ENCODE measurements at regions not wholly inside any gene's neighbourhood (a gene's known extent, or its start where the extent isn't known, plus 50 kb on each side); places are given as distances from the start of the nearest gene placed in this dataset.

DNA sequence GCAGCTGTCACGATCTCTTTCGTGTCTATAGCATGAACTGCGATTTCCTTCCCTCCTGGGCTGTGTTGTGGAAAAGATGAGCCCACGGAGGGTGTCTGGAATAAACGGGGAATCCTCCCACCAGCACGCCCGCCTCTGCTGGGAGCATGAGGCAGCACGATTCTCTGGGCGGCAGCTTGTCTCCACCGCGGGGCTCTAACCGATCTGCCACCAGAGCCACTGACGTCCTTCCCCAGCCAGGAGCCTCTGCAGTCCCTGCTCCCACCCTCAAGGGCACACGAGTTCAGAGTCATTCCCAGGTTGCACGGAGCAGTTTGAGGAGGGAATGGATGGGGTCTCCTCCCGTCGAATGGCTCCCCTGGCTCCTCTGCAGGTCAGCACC is 197.6 kb downstream of the DLL1 start:
- TF ChIP-seq, protein P1, sequence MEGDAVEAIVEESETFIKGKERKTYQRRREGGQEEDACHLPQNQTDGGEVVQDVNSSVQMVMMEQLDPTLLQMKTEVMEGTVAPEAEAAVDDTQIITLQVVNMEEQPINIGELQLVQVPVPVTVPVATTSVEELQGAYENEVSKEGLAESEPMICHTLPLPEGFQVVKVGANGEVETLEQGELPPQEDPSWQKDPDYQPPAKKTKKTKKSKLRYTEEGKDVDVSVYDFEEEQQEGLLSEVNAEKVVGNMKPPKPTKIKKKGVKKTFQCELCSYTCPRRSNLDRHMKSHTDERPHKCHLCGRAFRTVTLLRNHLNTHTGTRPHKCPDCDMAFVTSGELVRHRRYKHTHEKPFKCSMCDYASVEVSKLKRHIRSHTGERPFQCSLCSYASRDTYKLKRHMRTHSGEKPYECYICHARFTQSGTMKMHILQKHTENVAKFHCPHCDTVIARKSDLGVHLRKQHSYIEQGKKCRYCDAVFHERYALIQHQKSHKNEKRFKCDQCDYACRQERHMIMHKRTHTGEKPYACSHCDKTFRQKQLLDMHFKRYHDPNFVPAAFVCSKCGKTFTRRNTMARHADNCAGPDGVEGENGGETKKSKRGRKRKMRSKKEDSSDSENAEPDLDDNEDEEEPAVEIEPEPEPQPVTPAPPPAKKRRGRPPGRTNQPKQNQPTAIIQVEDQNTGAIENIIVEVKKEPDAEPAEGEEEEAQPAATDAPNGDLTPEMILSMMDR (IDR thresholded peaks at IDR 0.05): no peak
- TF ChIP-seq POLR2A (IDR thresholded peaks at IDR 0.05): no peak

Data from body of pancreas (tissue), 4 donors.